A549 (cell line): ENCODE measurements at regions not wholly inside any gene's neighbourhood (a gene's known extent, or its start where the extent isn't known, plus 50 kb on each side); places are given as distances from the start of the nearest gene placed in this dataset.

ENCODE experiments used
- ATAC-seq, 2 experiments: fragments of 200-7000 bp in 1 of 2; fragments of >200 bp in 1 of 2; cut with Nextera tagmentation in 1 of 2; cut with Tn5 transposase in 1 of 2; 3 replicates each; pipeline versions ENCODE4 v1.8.0 to v1.9.1; 2018 to 2020; ENCODE audit warnings: mild to moderate bottlenecking in 1 of 2, moderate library complexity in 1 of 2
- CTCF ChIA-PET: fragments of 300-600 bp; sonication (Branson Sonifier 250); formaldehyde crosslinking; extraction: SDS; loops from one replicate; lab custom pipeline; 2021; ENCODE audit warnings: antibody characterized with exemption, inconsistent platforms; lab: Yijun Ruan, JAX
- POLR2A ChIA-PET: fragments of 350-600 bp; formaldehyde crosslinking; extraction: SDS; loops from one replicate; lab custom pipeline; 2021; ENCODE audit warnings: antibody characterized with exemption, inconsistent platforms; lab: Yijun Ruan, JAX
- DNase-seq, 2 experiments: peaks; one replicate each; pipeline versions ENCODE4 v3.0.0 to v3.0.0-alpha.2; 2011 to 2016; ENCODE audit warnings: low read depth in 1 of 2, low spot score in 1 of 2
- FAIRE-seq: peaks from 2 replicates; lab custom pipeline; 2011; peaks lifted over from hg19 to GRCh38; lab: Jason Lieb, UNC
- H3K27ac ChIP-seq, 2 experiments: fragments of >200 bp; sonication (Bioruptor Twin); formaldehyde crosslinking; 3 replicates each; pipeline ENCODE4 v1.5.1; 2016 to 2017
- H3K4me1 ChIP-seq: fragments of >200 bp; sonication (Bioruptor Twin); formaldehyde crosslinking; 3 replicates; pipeline ENCODE4 v1.6.1; 2016
- H3K4me2 ChIP-seq: fragments of >200 bp; sonication (Bioruptor Twin); formaldehyde crosslinking; 3 replicates; pipeline ENCODE4 v1.6.1; 2016
- H3K4me3 ChIP-seq: fragments of >200 bp; sonication (Bioruptor Twin); formaldehyde crosslinking; 3 replicates; pipeline ENCODE4 v1.5.1; 2016
- H3K9me3 ChIP-seq: fragments of >200 bp; sonication (Bioruptor Twin); formaldehyde crosslinking; 3 replicates; pipeline ENCODE4 v1.6.1; 2016
- ATOH8 ChIP-seq: fragments of 250-450 bp; sonication (Bioruptor Pico); IDR thresholded peaks from 2 replicates; pipeline ENCODE4 v1.5.0; 2020; ENCODE audit warnings: low read depth, mild to moderate bottlenecking, moderate library complexity
- BHLHE40 ChIP-seq: IDR thresholded peaks from 2 replicates; pipeline ENCODE4 v1.6.1; 2012; ENCODE audit warnings: low read depth, low read length, inconsistent platforms
- CBX8 ChIP-seq: fragments of 200-600 bp; sonication (generic); IDR thresholded peaks from 2 replicates; pipeline ENCODE4 v1.6.1; 2016
- CHD4 ChIP-seq: fragments of 200-600 bp; sonication (generic); IDR thresholded peaks from 2 replicates; pipeline ENCODE4 v1.6.1; 2016; ENCODE audit warnings: antibody characterized with exemption, mild to moderate bottlenecking, borderline replicate concordance
- E2F6 ChIP-seq: IDR thresholded peaks from 2 replicates; pipeline ENCODE4 v1.6.1; 2012; ENCODE audit warnings: low read depth, borderline replicate concordance
- EHF ChIP-seq: fragments of 250-450 bp; sonication (Bioruptor Pico); IDR thresholded peaks from 2 replicates; pipeline ENCODE4 v1.5.0; 2020; ENCODE audit warnings: mild to moderate bottlenecking
- EHMT2 ChIP-seq: fragments of 200-600 bp; sonication (generic); IDR thresholded peaks from 2 replicates; pipeline ENCODE4 v1.6.1; 2016; ENCODE audit warnings: antibody characterized with exemption, low read depth, mild to moderate bottlenecking, moderate library complexity
- FOSL2 ChIP-seq, 2 experiments: fragments of 450-650 bp in 1 of 2; fragments of >200 bp in 1 of 2; sonication (Bioruptor Twin) in 1 of 2; formaldehyde crosslinking; IDR thresholded peaks; 2 replicates each; pipeline versions ENCODE4 v1.5.0 to v1.6.1; 2016 to 2020; ENCODE audit warnings: mild to moderate bottlenecking in 1 of 2, moderate library complexity in 1 of 2
- FOXS1 ChIP-seq: fragments of 250-450 bp; sonication (Bioruptor Pico); IDR thresholded peaks from 2 replicates; pipeline ENCODE4 v1.5.0; 2020; ENCODE audit warnings: mild to moderate bottlenecking, moderate library complexity
- GATA3 ChIP-seq: IDR thresholded peaks from 2 replicates; pipeline ENCODE4 v1.6.1; 2012; ENCODE audit warnings: borderline replicate concordance
- HDAC2 ChIP-seq: fragments of 200-600 bp; sonication (generic); IDR thresholded peaks from 2 replicates; pipeline ENCODE4 v1.6.1; 2016
- HES2 ChIP-seq: fragments of >200 bp; sonication (Bioruptor Twin); formaldehyde crosslinking; IDR thresholded peaks from 2 replicates; pipeline ENCODE4 v1.6.1; 2016
- HOXA7 ChIP-seq: fragments of 250-450 bp; sonication (Bioruptor Pico); IDR thresholded peaks from 2 replicates; pipeline ENCODE4 v1.5.0; 2020; ENCODE audit warnings: mild to moderate bottlenecking, moderate library complexity
- HOXB5 ChIP-seq: fragments of 250-450 bp; sonication (Bioruptor Pico); IDR thresholded peaks from 2 replicates; pipeline ENCODE4 v1.5.0; 2020; ENCODE audit warnings: mild to moderate bottlenecking, moderate library complexity
- JUN ChIP-seq, 2 experiments: fragments of >200 bp; sonication (Bioruptor Twin); formaldehyde crosslinking; IDR thresholded peaks; 2 replicates in 1 of 2; 3 replicates in 1 of 2; pipeline ENCODE4 v1.6.1; 2016 to 2017
- MAFK ChIP-seq: fragments of 450-650 bp; IDR thresholded peaks from 2 replicates; pipeline ENCODE4 v1.6.1; 2014; ENCODE audit not compliant: partially characterized antibody
- MAX ChIP-seq: IDR thresholded peaks from 2 replicates; pipeline ENCODE4 v1.6.1; 2012
- MYC ChIP-seq: IDR thresholded peaks from 2 replicates; pipeline ENCODE4 v1.6.1; 2012; ENCODE audit warnings: mild to moderate bottlenecking, inconsistent platforms, low read length, improper control_type of control experiment, borderline replicate concordance
- NR3C1 ChIP-seq: fragments of >200 bp; sonication (Bioruptor Twin); formaldehyde crosslinking; IDR thresholded peaks from 3 replicates; pipeline ENCODE4 v1.6.1; 2017
- PHF8 ChIP-seq: fragments of 200-600 bp; sonication (generic); IDR thresholded peaks from 2 replicates; pipeline ENCODE4 v1.6.1; 2016; ENCODE audit warnings: low read depth, mild to moderate bottlenecking, antibody characterized with exemption, moderate library complexity, borderline replicate concordance
- POLR2AphosphoS2 ChIP-seq: conservative IDR thresholded peaks from 2 replicates; pipeline ENCODE4 v1.6.1; 2012; ENCODE audit warnings: low read length, improper control_type of control experiment, inconsistent platforms
- RAD21 ChIP-seq, 2 experiments: fragments of >200 bp in 1 of 2; sonication (Bioruptor Twin) in 1 of 2; formaldehyde crosslinking in 1 of 2; IDR thresholded peaks in 1 of 2; conservative IDR thresholded peaks in 1 of 2; 2 replicates in 1 of 2; 3 replicates in 1 of 2; pipeline ENCODE4 v1.6.1; 2012 to 2018; ENCODE audit warnings: inconsistent platforms in 1 of 2
- RCOR1 ChIP-seq: fragments of 150-350 bp; IDR thresholded peaks from 2 replicates; pipeline ENCODE4 v1.6.1; 2014; ENCODE audit warnings: antibody characterized with exemption, low read length, low read depth
- RFX5 ChIP-seq: fragments of 450-650 bp; IDR thresholded peaks from 2 replicates; pipeline ENCODE4 v1.7.1; 2014; ENCODE audit warnings: antibody characterized with exemption, mild to moderate bottlenecking, moderate library complexity
- RNF2 ChIP-seq: fragments of 200-600 bp; sonication (generic); IDR thresholded peaks from 2 replicates; pipeline ENCODE4 v1.6.1; 2016; ENCODE audit warnings: low read depth, mild to moderate bottlenecking, antibody characterized with exemption, moderate library complexity, borderline replicate concordance
- SREBF2 ChIP-seq: fragments of 450-650 bp; IDR thresholded peaks from 2 replicates; pipeline ENCODE4 v1.6.1; 2014; ENCODE audit warnings: mild to moderate bottlenecking, moderate library complexity
- TFCP2L1 ChIP-seq: fragments of 250-450 bp; sonication (Bioruptor Pico); IDR thresholded peaks from 2 replicates; pipeline ENCODE4 v1.5.0; 2021; ENCODE audit warnings: mild to moderate bottlenecking
- TP53 ChIP-seq: fragments of 250-450 bp; sonication (Bioruptor Pico); IDR thresholded peaks from 2 replicates; pipeline ENCODE4 v1.5.0; 2021; ENCODE audit warnings: mild to moderate bottlenecking, moderate library complexity
- ZC3H11A ChIP-seq: fragments of 450-650 bp; IDR thresholded peaks from 2 replicates; pipeline ENCODE4 v1.6.1; 2014; ENCODE audit warnings: antibody characterized with exemption, mild to moderate bottlenecking
- ZFP36 ChIP-seq: fragments of 450-650 bp; IDR thresholded peaks from 2 replicates; pipeline ENCODE4 v1.6.1; 2014; ENCODE audit warnings: borderline replicate concordance; ENCODE audit not compliant: partially characterized antibody
- ZNF302 ChIP-seq: fragments of 250-450 bp; sonication (Bioruptor Pico); IDR thresholded peaks from 2 replicates; pipeline ENCODE4 v1.9.0; 2021; ENCODE audit warnings: inconsistent platforms, mild to moderate bottlenecking, moderate library complexity
- ZSCAN20 ChIP-seq: fragments of 250-450 bp; sonication (Bioruptor Pico); IDR thresholded peaks from 2 replicates; pipeline ENCODE4 v1.8.0; 2022; ENCODE audit warnings: mild to moderate bottlenecking, moderate library complexity
- WGBS: methylation state at CpG from one replicate; pipeline ENCODE4 v1.1.6; 2017; ENCODE audit errors: missing lambda C conversion rate; 5-methylcytosine and 5-hydroxymethylcytosine counted together
- TF ChIP-seq, protein P1 (sequence below): fragments of >200 bp; sonication (Bioruptor Twin); formaldehyde crosslinking; IDR thresholded peaks from 3 replicates; pipeline ENCODE4 v1.6.1; 2016

GRCh38 chr10:33419311-33419710 lies 84.8 kb upstream of the NRP1 start:
- H3K27ac ChIP-seq: no peak overlapping the region
- H3K4me1 ChIP-seq: peaks cover 8% of the 10 kb centered on the region; the same call in 1 of the 3 replicates
- WGBS: 46% methylated on average over 3 of the region's 3 CpGs
- ChIA-PET CTCF (interaction anchor here (0.7 kb wide), 1 partner anchor 687 kb away, joined by 3 read pairs; no protein-coding TSS in a partner anchor), POLR2A (no interaction called here)
- H3K4me2 ChIP-seq: no peak overlapping the region
- no peak for FAIRE-seq
- H3K9me3 ChIP-seq: no peaks in the 10 kb centered on the region
- no peak overlapping the region for H3K4me3 ChIP-seq
- no peak for ATAC-seq
- DNase-seq: no peak
- no peak for TF ChIP-seq ZFP36
- no peak for TF ChIP-seq RFX5
- TF ChIP-seq POLR2AphosphoS2: no peak
- TF ChIP-seq TP53: no peak
- TF ChIP-seq FOSL2 (IDR thresholded peaks at IDR 0.05): no peak
- TF ChIP-seq FOSL2 (CRISPR knock-in tag; IDR thresholded peaks at IDR 0.05): no peak
- no peak for TF ChIP-seq TFCP2L1 (CRISPR knock-in tag)
- TF ChIP-seq EHMT2: no peak
- no peak for TF ChIP-seq RNF2
- TF ChIP-seq JUN (IDR thresholded peaks at IDR 0.05): no peak
- no peak for TF ChIP-seq FOXS1 (CRISPR knock-in tag)
- TF ChIP-seq PHF8: no peak
- TF ChIP-seq, protein P1, sequence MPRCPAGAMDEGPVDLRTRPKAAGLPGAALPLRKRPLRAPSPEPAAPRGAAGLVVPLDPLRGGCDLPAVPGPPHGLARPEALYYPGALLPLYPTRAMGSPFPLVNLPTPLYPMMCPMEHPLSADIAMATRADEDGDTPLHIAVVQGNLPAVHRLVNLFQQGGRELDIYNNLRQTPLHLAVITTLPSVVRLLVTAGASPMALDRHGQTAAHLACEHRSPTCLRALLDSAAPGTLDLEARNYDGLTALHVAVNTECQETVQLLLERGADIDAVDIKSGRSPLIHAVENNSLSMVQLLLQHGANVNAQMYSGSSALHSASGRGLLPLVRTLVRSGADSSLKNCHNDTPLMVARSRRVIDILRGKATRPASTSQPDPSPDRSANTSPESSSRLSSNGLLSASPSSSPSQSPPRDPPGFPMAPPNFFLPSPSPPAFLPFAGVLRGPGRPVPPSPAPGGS: no peak
- TF ChIP-seq E2F6: no peak
- no peak for TF ChIP-seq SREBF2
- no peak for TF ChIP-seq RAD21 (conservative IDR thresholded peaks at IDR 0.05 in 1 of 2, IDR thresholded peaks at IDR 0.05 in 1 of 2)
- TF ChIP-seq EHF (CRISPR knock-in tag): no peak
- no peak for TF ChIP-seq CBX8
- TF ChIP-seq GATA3: no peak

- Histone ChIP-seq H3K4me3 (no peak overlapping the region), H3K4me1 (peaks cover 8% of the 10 kb centered on the region; the same call in 1 of the 3 replicates), H3K9me3 (no peaks in the 10 kb centered on the region), H3K4me2 (no peak overlapping the region), H3K27ac (no peak overlapping the region)
- ChIA-PET CTCF (interaction anchor here (0.7 kb wide), 2 partner anchors 110 to 589 kb away, joined by 3 to 4 read pairs; no protein-coding TSS in a partner anchor), POLR2A (no interaction called here)
- FAIRE-seq (no peak), ATAC-seq (no peak), DNase-seq (no peak)
- 77% methylated on average over 4 of the region's 4 CpGs for WGBS
- TF ChIP-seq ZSCAN20 (CRISPR knock-in tag): no peak
- no peak for TF ChIP-seq EHMT2
- TF ChIP-seq JUN (IDR thresholded peaks at IDR 0.05): no peak
- TF ChIP-seq, protein P1: no peak
- TF ChIP-seq MAX: no peak
- TF ChIP-seq MYC: no peak
- no peak for TF ChIP-seq HOXB5 (CRISPR knock-in tag)
- TF ChIP-seq ATOH8 (CRISPR knock-in tag): no peak
- TF ChIP-seq RCOR1: no peak
- TF ChIP-seq HDAC2: no peak
- no peak for TF ChIP-seq FOSL2 (IDR thresholded peaks at IDR 0.05)
- TF ChIP-seq FOSL2 (CRISPR knock-in tag; IDR thresholded peaks at IDR 0.05): no peak
- TF ChIP-seq BHLHE40: no peak
- no peak for TF ChIP-seq MAFK
- no peak for TF ChIP-seq HOXA7 (CRISPR knock-in tag)
- TF ChIP-seq ZC3H11A: no peak
- no peak for TF ChIP-seq ZNF302
- TF ChIP-seq CHD4: no peak
- TF ChIP-seq HES2: no peak
- TF ChIP-seq NR3C1: no peak
These were observed 83.8 kb upstream of the NRP1 start for GRCh38 chr10:33418301-33418700.
